K562 (cell line): ENCODE measurements at regions not wholly inside any gene's neighbourhood (a gene's known extent, or its start where the extent isn't known, plus 50 kb on each side); places are given as distances from the start of the nearest gene placed in this dataset.

Source experiments
- ATAC-seq: fragments of 200-7000 bp; cut with Tn5 transposase; 3 replicates; pipeline ENCODE4 v1.9.1; 2020; ENCODE audit warnings: moderate library complexity
- BruUV-seq: library from RNA; stranded (reverse); fragments of 400-500 nt; replicated peaks from 2 replicates; lab custom pipeline; 2021; lab: Mats Ljungman, UMichigan
- CTCF ChIA-PET: fragments of 300-600 bp; formaldehyde crosslinking; extraction: SDS; loops from one replicate; lab custom pipeline; 2021; ENCODE audit warnings: low intra/inter-chr PET ratio; lab: Yijun Ruan, JAX
- POLR2A ChIA-PET: fragments of 300-600, 350-650 bp; sonication (Branson Sonifier 250); formaldehyde crosslinking; extraction: SDS; loops from one replicate; lab custom pipeline; 2021; ENCODE audit warnings: antibody characterized with exemption, inconsistent platforms; lab: Yijun Ruan, JAX
- DNase-seq, 4 experiments: peaks; one replicate each; pipeline versions ENCODE4 v3.0.0 to v3.0.0-alpha.2; 2011 to 2018; ENCODE audit warnings: low spot score in 3 of 4, mixed read lengths in 3 of 4; ENCODE audit errors: extremely low read depth in 1 of 4
- FAIRE-seq: peaks from 2 replicates; lab custom pipeline; 2011; peaks lifted over from hg19 to GRCh38; lab: Jason Lieb, UNC
- H2AFZ ChIP-seq: 2 replicates; pipeline ENCODE4 v1.6.0; 2011; ENCODE audit warnings: low read depth, low read length, control low read depth, inconsistent platforms
- H3K27ac ChIP-seq: fragments of 200-600 bp; 3 replicates; pipeline ENCODE4 v1.8.0; 2011; ENCODE audit warnings: low read depth, mild to moderate bottlenecking, control low read depth, inconsistent platforms, low read length, moderate library complexity, mixed read lengths; ENCODE audit errors: extremely low read depth
- H3K27me3 ChIP-seq, 2 experiments: fragments of 300-600 bp in 1 of 2; 2 replicates in 1 of 2; 3 replicates in 1 of 2; pipeline versions ENCODE4 v1.6.0 to v1.8.0; 2011; ENCODE audit warnings: inconsistent platforms in 2 of 2, low read length in 2 of 2, mild to moderate bottlenecking in 1 of 2, mixed read lengths in 1 of 2, moderate library complexity in 1 of 2; ENCODE audit not compliant: control insufficient read depth in 2 of 2, insufficient read depth in 2 of 2
- H3K36me3 ChIP-seq: fragments of 300-600 bp; 3 replicates; pipeline ENCODE4 v1.8.0; 2011; ENCODE audit warnings: mild to moderate bottlenecking, low read length, inconsistent platforms; ENCODE audit not compliant: control insufficient read depth, insufficient read depth
- H3K4me1 ChIP-seq, 2 experiments: fragments of 200-600 bp in 1 of 2; replicated peaks in 1 of 2; 2 replicates in 1 of 2; 3 replicates in 1 of 2; pipeline versions ENCODE4 v1.5.1 to v1.8.0; 2011; ENCODE audit warnings: inconsistent platforms in 2 of 2, low read length in 2 of 2, mild to moderate bottlenecking in 1 of 2, mixed read lengths in 1 of 2, moderate library complexity in 1 of 2; ENCODE audit not compliant: control insufficient read depth in 2 of 2, insufficient read depth in 2 of 2
- H3K4me2 ChIP-seq: 2 replicates; pipeline ENCODE4 v1.6.1; 2011; ENCODE audit warnings: low read length, control low read depth, inconsistent platforms, mixed read lengths; ENCODE audit not compliant: insufficient read depth
- H3K4me3 ChIP-seq: fragments of 200-600 bp; sonication (generic), shearing (Covaris generic); 2 replicates; pipeline ENCODE4 v1.5.1; 2016; ENCODE audit warnings: control low read depth, inconsistent platforms
- H3K79me2 ChIP-seq: fragments of 200-600 bp; 3 replicates; pipeline ENCODE4 v1.8.0; 2011; ENCODE audit warnings: low read length, inconsistent platforms; ENCODE audit not compliant: control insufficient read depth, insufficient read depth
- H3K9ac ChIP-seq, 2 experiments: 2 replicates each; pipeline versions ENCODE4 v1.6.0 to v1.6.1; 2011; ENCODE audit warnings: low read depth in 2 of 2, low read length in 2 of 2, control low read depth in 1 of 2, inconsistent platforms in 1 of 2, mild to moderate bottlenecking in 1 of 2, mixed read lengths in 1 of 2; ENCODE audit not compliant: insufficient read depth in 1 of 2
- H3K9me1 ChIP-seq: one replicate; pipeline ENCODE4 v1.6.0; 2011; ENCODE audit warnings: inconsistent platforms, mild to moderate bottlenecking, low read length, moderate library complexity; ENCODE audit not compliant: control insufficient read depth, insufficient read depth
- H3K9me3 ChIP-seq: replicated peaks from 2 replicates; pipeline ENCODE4 v1.5.1; 2011; ENCODE audit warnings: low read depth, low read length, inconsistent platforms; ENCODE audit not compliant: control insufficient read depth, insufficient read depth
- H4K20me1 ChIP-seq: replicated peaks from 2 replicates; pipeline ENCODE4 v1.6.1; 2011; ENCODE audit warnings: low read length, inconsistent platforms, mixed read lengths; ENCODE audit not compliant: control insufficient read depth, insufficient read depth
- CHD1 ChIP-seq: fragments of 200-600 bp; sonication (generic); IDR thresholded peaks from one replicate; pipeline ENCODE4 v1.6.1; 2012; ENCODE audit warnings: mild to moderate bottlenecking, moderate library complexity, low read length, inconsistent platforms
- ESRRB ChIP-seq: fragments of 250-450 bp; sonication (Bioruptor Pico); IDR thresholded peaks from 2 replicates; pipeline ENCODE4 v1.5.0; 2020; ENCODE audit warnings: mild to moderate bottlenecking, moderate library complexity, borderline replicate concordance
- MYNN ChIP-seq, 2 experiments: sonication (generic); formaldehyde crosslinking in 1 of 2; IDR thresholded peaks; 2 replicates each; pipeline versions ENCODE4 v1.5.0 to v1.6.1; 2016 to 2020; ENCODE audit warnings: antibody characterized with exemption in 1 of 2, missing genetic modification reagents in 1 of 2
- SMAD2 ChIP-seq: fragments of 150-350 bp; IDR thresholded peaks from 2 replicates; pipeline ENCODE4 v1.6.1; 2014; ENCODE audit warnings: low read depth, mild to moderate bottlenecking, low read length
- ZKSCAN8 ChIP-seq: fragments of 200-800 bp; sonication (Bioruptor generic); IDR thresholded peaks from 2 replicates; pipeline ENCODE4 v1.6.1; 2016; ENCODE audit warnings: missing genetic modification characterization, missing compliant biosample characterization
- WGBS: fragments of 100-300 bp; shearing (Covaris generic); methylation state at CpG from one replicate; pipeline ENCODE4 v1.1.6; 2016; ENCODE audit warnings: low coverage, mixed read lengths; ENCODE audit not compliant: insufficient coverage; ENCODE audit errors: missing lambda C conversion rate; 5-methylcytosine and 5-hydroxymethylcytosine counted together
- in situ Hi-C: fragments of 300-500 bp; cut with MboI; formaldehyde crosslinking; loops from 4 replicates; pipeline ENCODE4 v1.15.0; 2018; ENCODE audit warnings: inconsistent platforms, mixed read lengths
- intact Hi-C: fragments of 100-400 bp; cut with micrococcal nuclease; formaldehyde crosslinking; loops from 2 replicates; pipeline ENCODE4 v1.14.2; 2022
- TF ChIP-seq, protein P1 (sequence below): fragments of 450-650 bp; IDR thresholded peaks from 2 replicates; pipeline ENCODE4 v1.6.1; 2016; ENCODE audit warnings: mild to moderate bottlenecking, moderate library complexity

DNA sequence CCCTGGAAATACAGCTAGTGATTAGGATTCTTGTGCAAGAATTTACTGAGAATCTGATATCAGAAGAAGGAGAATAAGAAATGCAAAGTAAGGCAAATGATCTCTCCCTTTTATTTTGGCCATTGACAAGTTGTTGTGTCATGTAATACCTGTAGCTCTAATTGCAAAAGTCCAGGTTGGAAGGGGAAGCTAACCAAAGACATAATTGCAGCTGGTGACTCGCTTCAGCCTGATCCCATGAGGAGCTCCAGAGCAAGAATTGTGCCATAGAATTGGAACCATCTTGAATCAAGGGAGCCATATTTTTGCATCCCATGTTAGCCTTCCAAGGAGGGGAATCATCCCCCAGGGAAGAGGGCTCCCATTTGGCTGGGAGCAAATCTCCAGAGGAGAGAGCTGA lies 149.6 kb upstream of the MOCS2 start:
- no peak overlapping the region for H3K9ac ChIP-seq
- H3K4me3 ChIP-seq: no peak overlapping the region
- CTCF ChIA-PET: no interaction called here
- intact Hi-C loops (no loop called here), in situ Hi-C loops (no loop called here)
- no peaks in the 10 kb centered on the region for H3K4me1 ChIP-seq
- no peak overlapping the region for H3K4me2 ChIP-seq
- H3K27ac ChIP-seq: no peak overlapping the region
- BruUV-seq: no TSS peak
- H3K27me3 ChIP-seq: no peaks in the 10 kb centered on the region
- H4K20me1 ChIP-seq: no peaks in the 10 kb centered on the region
- POLR2A ChIA-PET: no interaction called here
- H3K79me2 ChIP-seq: no peaks in the 10 kb centered on the region
- H3K9me3 ChIP-seq: no peaks in the 10 kb centered on the region
- WGBS: 0% methylated on average over 1 of the region's 1 CpG
- FAIRE-seq (no peak), DNase-seq (no peak), ATAC-seq (no peak)
- H2AFZ ChIP-seq: no peak overlapping the region
- no peaks in the 10 kb centered on the region for H3K36me3 ChIP-seq
- no peaks in the 10 kb centered on the region for H3K9me1 ChIP-seq
- no peak for TF ChIP-seq CHD1
- TF ChIP-seq, protein P1, sequence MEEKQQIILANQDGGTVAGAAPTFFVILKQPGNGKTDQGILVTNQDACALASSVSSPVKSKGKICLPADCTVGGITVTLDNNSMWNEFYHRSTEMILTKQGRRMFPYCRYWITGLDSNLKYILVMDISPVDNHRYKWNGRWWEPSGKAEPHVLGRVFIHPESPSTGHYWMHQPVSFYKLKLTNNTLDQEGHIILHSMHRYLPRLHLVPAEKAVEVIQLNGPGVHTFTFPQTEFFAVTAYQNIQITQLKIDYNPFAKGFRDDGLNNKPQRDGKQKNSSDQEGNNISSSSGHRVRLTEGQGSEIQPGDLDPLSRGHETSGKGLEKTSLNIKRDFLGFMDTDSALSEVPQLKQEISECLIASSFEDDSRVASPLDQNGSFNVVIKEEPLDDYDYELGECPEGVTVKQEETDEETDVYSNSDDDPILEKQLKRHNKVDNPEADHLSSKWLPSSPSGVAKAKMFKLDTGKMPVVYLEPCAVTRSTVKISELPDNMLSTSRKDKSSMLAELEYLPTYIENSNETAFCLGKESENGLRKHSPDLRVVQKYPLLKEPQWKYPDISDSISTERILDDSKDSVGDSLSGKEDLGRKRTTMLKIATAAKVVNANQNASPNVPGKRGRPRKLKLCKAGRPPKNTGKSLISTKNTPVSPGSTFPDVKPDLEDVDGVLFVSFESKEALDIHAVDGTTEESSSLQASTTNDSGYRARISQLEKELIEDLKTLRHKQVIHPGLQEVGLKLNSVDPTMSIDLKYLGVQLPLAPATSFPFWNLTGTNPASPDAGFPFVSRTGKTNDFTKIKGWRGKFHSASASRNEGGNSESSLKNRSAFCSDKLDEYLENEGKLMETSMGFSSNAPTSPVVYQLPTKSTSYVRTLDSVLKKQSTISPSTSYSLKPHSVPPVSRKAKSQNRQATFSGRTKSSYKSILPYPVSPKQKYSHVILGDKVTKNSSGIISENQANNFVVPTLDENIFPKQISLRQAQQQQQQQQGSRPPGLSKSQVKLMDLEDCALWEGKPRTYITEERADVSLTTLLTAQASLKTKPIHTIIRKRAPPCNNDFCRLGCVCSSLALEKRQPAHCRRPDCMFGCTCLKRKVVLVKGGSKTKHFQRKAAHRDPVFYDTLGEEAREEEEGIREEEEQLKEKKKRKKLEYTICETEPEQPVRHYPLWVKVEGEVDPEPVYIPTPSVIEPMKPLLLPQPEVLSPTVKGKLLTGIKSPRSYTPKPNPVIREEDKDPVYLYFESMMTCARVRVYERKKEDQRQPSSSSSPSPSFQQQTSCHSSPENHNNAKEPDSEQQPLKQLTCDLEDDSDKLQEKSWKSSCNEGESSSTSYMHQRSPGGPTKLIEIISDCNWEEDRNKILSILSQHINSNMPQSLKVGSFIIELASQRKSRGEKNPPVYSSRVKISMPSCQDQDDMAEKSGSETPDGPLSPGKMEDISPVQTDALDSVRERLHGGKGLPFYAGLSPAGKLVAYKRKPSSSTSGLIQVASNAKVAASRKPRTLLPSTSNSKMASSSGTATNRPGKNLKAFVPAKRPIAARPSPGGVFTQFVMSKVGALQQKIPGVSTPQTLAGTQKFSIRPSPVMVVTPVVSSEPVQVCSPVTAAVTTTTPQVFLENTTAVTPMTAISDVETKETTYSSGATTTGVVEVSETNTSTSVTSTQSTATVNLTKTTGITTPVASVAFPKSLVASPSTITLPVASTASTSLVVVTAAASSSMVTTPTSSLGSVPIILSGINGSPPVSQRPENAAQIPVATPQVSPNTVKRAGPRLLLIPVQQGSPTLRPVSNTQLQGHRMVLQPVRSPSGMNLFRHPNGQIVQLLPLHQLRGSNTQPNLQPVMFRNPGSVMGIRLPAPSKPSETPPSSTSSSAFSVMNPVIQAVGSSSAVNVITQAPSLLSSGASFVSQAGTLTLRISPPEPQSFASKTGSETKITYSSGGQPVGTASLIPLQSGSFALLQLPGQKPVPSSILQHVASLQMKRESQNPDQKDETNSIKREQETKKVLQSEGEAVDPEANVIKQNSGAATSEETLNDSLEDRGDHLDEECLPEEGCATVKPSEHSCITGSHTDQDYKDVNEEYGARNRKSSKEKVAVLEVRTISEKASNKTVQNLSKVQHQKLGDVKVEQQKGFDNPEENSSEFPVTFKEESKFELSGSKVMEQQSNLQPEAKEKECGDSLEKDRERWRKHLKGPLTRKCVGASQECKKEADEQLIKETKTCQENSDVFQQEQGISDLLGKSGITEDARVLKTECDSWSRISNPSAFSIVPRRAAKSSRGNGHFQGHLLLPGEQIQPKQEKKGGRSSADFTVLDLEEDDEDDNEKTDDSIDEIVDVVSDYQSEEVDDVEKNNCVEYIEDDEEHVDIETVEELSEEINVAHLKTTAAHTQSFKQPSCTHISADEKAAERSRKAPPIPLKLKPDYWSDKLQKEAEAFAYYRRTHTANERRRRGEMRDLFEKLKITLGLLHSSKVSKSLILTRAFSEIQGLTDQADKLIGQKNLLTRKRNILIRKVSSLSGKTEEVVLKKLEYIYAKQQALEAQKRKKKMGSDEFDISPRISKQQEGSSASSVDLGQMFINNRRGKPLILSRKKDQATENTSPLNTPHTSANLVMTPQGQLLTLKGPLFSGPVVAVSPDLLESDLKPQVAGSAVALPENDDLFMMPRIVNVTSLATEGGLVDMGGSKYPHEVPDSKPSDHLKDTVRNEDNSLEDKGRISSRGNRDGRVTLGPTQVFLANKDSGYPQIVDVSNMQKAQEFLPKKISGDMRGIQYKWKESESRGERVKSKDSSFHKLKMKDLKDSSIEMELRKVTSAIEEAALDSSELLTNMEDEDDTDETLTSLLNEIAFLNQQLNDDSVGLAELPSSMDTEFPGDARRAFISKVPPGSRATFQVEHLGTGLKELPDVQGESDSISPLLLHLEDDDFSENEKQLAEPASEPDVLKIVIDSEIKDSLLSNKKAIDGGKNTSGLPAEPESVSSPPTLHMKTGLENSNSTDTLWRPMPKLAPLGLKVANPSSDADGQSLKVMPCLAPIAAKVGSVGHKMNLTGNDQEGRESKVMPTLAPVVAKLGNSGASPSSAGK: no peak
- TF ChIP-seq SMAD2: no peak
- no peak for TF ChIP-seq MYNN (IDR thresholded peaks at IDR 0.05)
- no peak for TF ChIP-seq MYNN (CRISPR knock-in tag; IDR thresholded peaks at IDR 0.05)
- TF ChIP-seq ZKSCAN8 (CRISPR knock-in tag): no peak
- no peak for TF ChIP-seq ESRRB (CRISPR knock-in tag)
